ENCODE measurements at regions not wholly inside any gene's neighbourhood (a gene's known extent, or its start where the extent isn't known, plus 50 kb on each side); places are given as distances from the start of the nearest gene placed in this dataset.

GRCh38 chr9:91048749-91049148 lies 247.1 kb downstream of the SYK start:
- DNase-seq = no peak
- Histone ChIP-seq H3K27me3 (0 out of 2 replicates have a peak, but pooled peaks cover 4% of the 10 kb centered on the region), H3K36me3 (no peaks in the 10 kb centered on the region), H3K9me3 (replicated peaks) (no peaks in the 10 kb centered on the region), H3K4me1 (no peaks in the 10 kb centered on the region), H3K27ac (no peak overlapping the region), H3K4me3 (no peak overlapping the region)

GRCh38 chr9:91053824-91054223 lies 252.2 kb downstream of the SYK start:
- Histone ChIP-seq H3K4me3 (no peak overlapping the region), H3K9me3 (replicated peaks) (no peaks in the 10 kb centered on the region), H3K27ac (no peak overlapping the region), H3K27me3 (0 out of 2 replicates have a peak, but pooled peaks cover 4% of the 10 kb centered on the region), H3K4me1 (no peaks in the 10 kb centered on the region), H3K36me3 (no peaks in the 10 kb centered on the region)
- DNase-seq = no peak

GRCh38 chr9:91055845-91056244 lies 254.2 kb downstream of the SYK start:
- no peaks in the 10 kb centered on the region for H3K4me1 ChIP-seq
- H3K27me3 ChIP-seq = no peaks in the 10 kb centered on the region
- H3K9me3 ChIP-seq (replicated peaks) = no peaks in the 10 kb centered on the region
- no peaks in the 10 kb centered on the region for H3K36me3 ChIP-seq
- DNase-seq = no peak
- H3K27ac ChIP-seq = no peak overlapping the region
- H3K4me3 ChIP-seq = no peak overlapping the region

- Histone ChIP-seq H3K9me3 (replicated peaks) (no peaks in the 10 kb centered on the region), H3K27me3 (no peaks in the 10 kb centered on the region; the same call in 1 of the 2 replicates), H3K4me1 (no peaks in the 10 kb centered on the region), H3K4me3 (no peak overlapping the region), H3K27ac (no peak overlapping the region), H3K36me3 (no peaks in the 10 kb centered on the region)
- no peak for DNase-seq
These were observed 254.9 kb downstream of the SYK start for GRCh38 chr9:91056486-91056885.

- H3K27ac ChIP-seq = no peak overlapping the region
- no peaks in the 10 kb centered on the region for H3K36me3 ChIP-seq
- no peak for DNase-seq
- no peaks in the 10 kb centered on the region; the same call in 1 of the 2 replicates for H3K27me3 ChIP-seq
- no peak overlapping the region for H3K4me3 ChIP-seq
- H3K9me3 ChIP-seq (replicated peaks) = no peaks in the 10 kb centered on the region
- H3K4me1 ChIP-seq = no peaks in the 10 kb centered on the region
These were observed 255.3 kb downstream of the SYK start for GRCh38 chr9:91056917-91057316.

- H3K4me3 ChIP-seq = no peak overlapping the region
- H3K27ac ChIP-seq = no peak overlapping the region
These were observed 258.1 kb downstream of the SYK start for GRCh38 chr9:91059713-91060112.

GRCh38 chr9:91060520-91061343 lies 259.1 kb downstream of the SYK start:
- peak in 1 of 2 experiments; percentile 8 for DNase-seq
- Histone ChIP-seq H3K36me3 (no peaks in the 10 kb centered on the region), H3K4me3 (no peak overlapping the region), H3K27me3 (peaks cover 8% of the 10 kb centered on the region), H3K4me1 (no peaks in the 10 kb centered on the region), H3K27ac (no peak overlapping the region), H3K9me3 (replicated peaks) (no peaks in the 10 kb centered on the region)

More at GRCh38 chr9:91059713-91060112, 258.1 kb downstream of the SYK start:
- Histone ChIP-seq H3K4me1 (no peaks in the 10 kb centered on the region), H3K36me3 (no peaks in the 10 kb centered on the region), H3K9me3 (replicated peaks) (no peaks in the 10 kb centered on the region), H3K27me3 (peaks cover 5% of the 10 kb centered on the region)
- no peak for DNase-seq

GRCh38 chr9:91061506-91061905 lies 259.9 kb downstream of the SYK start:
- no peak overlapping the region for H3K4me3 ChIP-seq
- DNase-seq = no peak
- no peaks in the 10 kb centered on the region for H3K9me3 ChIP-seq (replicated peaks)
- H3K36me3 ChIP-seq = no peaks in the 10 kb centered on the region
- no peak overlapping the region for H3K27ac ChIP-seq
- no peaks in the 10 kb centered on the region for H3K4me1 ChIP-seq
- peaks cover 8% of the 10 kb centered on the region for H3K27me3 ChIP-seq

- no peak overlapping the region for H3K4me3 ChIP-seq
- DNase-seq = no peak
- H3K27ac ChIP-seq = no peak overlapping the region
- H3K36me3 ChIP-seq = no peaks in the 10 kb centered on the region
- peaks cover 8% of the 10 kb centered on the region for H3K27me3 ChIP-seq
- no peaks in the 10 kb centered on the region for H3K9me3 ChIP-seq (replicated peaks)
- no peaks in the 10 kb centered on the region for H3K4me1 ChIP-seq
These were observed 260.7 kb downstream of the SYK start for GRCh38 chr9:91062281-91062680.

GRCh38 chr9:91063471-91063870 lies 261.9 kb downstream of the SYK start:
- H3K36me3 ChIP-seq = no peaks in the 10 kb centered on the region
- no peaks in the 10 kb centered on the region for H3K9me3 ChIP-seq (replicated peaks)
- peaks cover 8% of the 10 kb centered on the region for H3K27me3 ChIP-seq
- no peak overlapping the region for H3K4me3 ChIP-seq
- H3K4me1 ChIP-seq = no peaks in the 10 kb centered on the region
- H3K27ac ChIP-seq = no peak overlapping the region
- no peak for DNase-seq

- no peak overlapping the region for H3K4me3 ChIP-seq
- H3K27me3 ChIP-seq = peaks cover 8% of the 10 kb centered on the region
- H3K9me3 ChIP-seq (replicated peaks) = no peaks in the 10 kb centered on the region
- no peaks in the 10 kb centered on the region for H3K36me3 ChIP-seq
- no peak for DNase-seq
- H3K27ac ChIP-seq = no peak overlapping the region
- no peaks in the 10 kb centered on the region for H3K4me1 ChIP-seq
These were observed 263.8 kb downstream of the SYK start for GRCh38 chr9:91065231-91066041.

- Histone ChIP-seq H3K36me3 (no peaks in the 10 kb centered on the region), H3K27me3 (peaks cover 8% of the 10 kb centered on the region), H3K27ac (no peak overlapping the region), H3K4me1 (no peaks in the 10 kb centered on the region), H3K9me3 (replicated peaks) (no peaks in the 10 kb centered on the region), H3K4me3 (no peak overlapping the region)
- DNase-seq = no peak
These were observed 264.4 kb downstream of the SYK start for GRCh38 chr9:91066042-91066415.

- DNase-seq = no peak
- no peak overlapping the region for H3K27ac ChIP-seq
- H3K4me3 ChIP-seq = no peak overlapping the region
- no peaks in the 10 kb centered on the region for H3K9me3 ChIP-seq (replicated peaks)
- H3K4me1 ChIP-seq = no peaks in the 10 kb centered on the region
- peaks cover 8% of the 10 kb centered on the region; the same call in 1 of the 2 replicates for H3K27me3 ChIP-seq
- H3K36me3 ChIP-seq = no peaks in the 10 kb centered on the region
These were observed 265.2 kb downstream of the SYK start for GRCh38 chr9:91066856-91067255.

GRCh38 chr9:91067306-91067860 lies 265.8 kb downstream of the SYK start:
- no peaks in the 10 kb centered on the region for H3K9me3 ChIP-seq (replicated peaks)
- no peak overlapping the region for H3K27ac ChIP-seq
- H3K36me3 ChIP-seq = no peaks in the 10 kb centered on the region
- H3K27me3 ChIP-seq = peaks cover 8% of the 10 kb centered on the region; the same call in 1 of the 2 replicates
- H3K4me1 ChIP-seq = no peaks in the 10 kb centered on the region
- no peak for DNase-seq
- no peak overlapping the region for H3K4me3 ChIP-seq
